ENCODE measurements at regions not wholly inside any gene's neighbourhood (a gene's known extent, or its start where the extent isn't known, plus 50 kb on each side); places are given as distances from the start of the nearest gene placed in this dataset.
"Not testable (repeated sequence)": the region's sequence is repeated elsewhere in the genome, so short reads cannot be mapped to it uniquely, and the experiment has no call there.

GRCh38 chr22:23431337-23432072 is 148.6 kb downstream of the IGLL1 start:
- Histone ChIP-seq H3K9me3 (ENCODE audit: control insufficient read depth in 3 of 3, low read length in 3 of 3) (peaks cover 1 to 6% (median 4%) of the 10 kb centered on the region in 3 donors), H3K4me1 (ENCODE audit: control insufficient read depth in 3 of 3, insufficient read depth in 3 of 3, low read length in 3 of 3) (peaks cover 0 to 15% (median 12%) of the 10 kb centered on the region in 3 donors), H3K9ac (ENCODE audit: low read depth in 1 of 3, low read length in 3 of 3) (peak overlapping the region in 1 of 3 donors; percentile 60), H3K36me3 (ENCODE audit: control insufficient read depth in 3 of 3, insufficient read depth in 3 of 3, low read length in 3 of 3) (no peaks in the 10 kb centered on the region), H3K27me3 (ENCODE audit: control insufficient read depth in 3 of 3, insufficient read depth in 3 of 3, low read length in 3 of 3) (peaks cover 0 to 22% (median 10%) of the 10 kb centered on the region in 3 donors), H3K4me3 (ENCODE audit: low read length in 3 of 3) (no peak overlapping the region), H3K27ac (ENCODE audit: low read depth, low read length) (peak overlapping the region; percentile 43)

- H3K9ac ChIP-seq (ENCODE audit: low read depth in 1 of 3, low read length in 3 of 3); H3K4me3 ChIP-seq (ENCODE audit: low read length in 3 of 3); H3K27ac ChIP-seq (ENCODE audit: low read depth, low read length); H3K27me3 ChIP-seq (ENCODE audit: control insufficient read depth in 3 of 3, insufficient read depth in 3 of 3, low read length in 3 of 3); H3K36me3 ChIP-seq (ENCODE audit: control insufficient read depth in 3 of 3, insufficient read depth in 3 of 3, low read length in 3 of 3); H3K9me3 ChIP-seq (ENCODE audit: control insufficient read depth in 3 of 3, low read length in 3 of 3); H3K4me1 ChIP-seq (ENCODE audit: control insufficient read depth in 3 of 3, insufficient read depth in 3 of 3, low read length in 3 of 3): not testable (repeated sequence)
These were observed 155.5 kb downstream of the IGLL1 start for GRCh38 chr22:23424551-23425068.

GRCh38 chr22:23424031-23424430 is 156.1 kb downstream of the IGLL1 start:
- Histone ChIP-seq H3K4me3 (ENCODE audit: low read length in 3 of 3) (no peak overlapping the region), H3K9me3 (ENCODE audit: control insufficient read depth in 3 of 3, low read length in 3 of 3) (peaks cover 0 to 4% (median 0%) of the 10 kb centered on the region in 3 donors), H3K27ac (ENCODE audit: low read depth, low read length) (no peak overlapping the region), H3K9ac (ENCODE audit: low read depth in 1 of 3, low read length in 3 of 3) (no peak overlapping the region), H3K36me3 (ENCODE audit: control insufficient read depth in 3 of 3, insufficient read depth in 3 of 3, low read length in 3 of 3) (no peaks in the 10 kb centered on the region), H3K4me1 (ENCODE audit: control insufficient read depth in 3 of 3, insufficient read depth in 3 of 3, low read length in 3 of 3) (no peaks in the 10 kb centered on the region), H3K27me3 (ENCODE audit: control insufficient read depth in 3 of 3, insufficient read depth in 3 of 3, low read length in 3 of 3) (peaks cover 0 to 8% (median 0%) of the 10 kb centered on the region in 3 donors)

- not testable (repeated sequence) for H3K9me3 ChIP-seq (ENCODE audit: control insufficient read depth in 3 of 3, low read length in 3 of 3); H3K4me3 ChIP-seq (ENCODE audit: low read length in 3 of 3); H3K36me3 ChIP-seq (ENCODE audit: control insufficient read depth in 3 of 3, insufficient read depth in 3 of 3, low read length in 3 of 3); H3K4me1 ChIP-seq (ENCODE audit: control insufficient read depth in 3 of 3, insufficient read depth in 3 of 3, low read length in 3 of 3); H3K9ac ChIP-seq (ENCODE audit: low read depth in 1 of 3, low read length in 3 of 3); H3K27ac ChIP-seq (ENCODE audit: low read depth, low read length)
- H3K27me3 ChIP-seq (ENCODE audit: control insufficient read depth in 3 of 3, insufficient read depth in 3 of 3, low read length in 3 of 3), result peaks cover 0 to 16% (median 8%) of the 10 kb centered on the region in 3 donors
These were observed 157.8 kb downstream of the IGLL1 start for GRCh38 chr22:23422281-23422680.

- not testable (repeated sequence) for H3K4me3 ChIP-seq (ENCODE audit: low read length in 3 of 3); H3K9me3 ChIP-seq (ENCODE audit: control insufficient read depth in 3 of 3, low read length in 3 of 3)
These were observed 158.8 kb downstream of the IGLL1 start for GRCh38 chr22:23421300-23421699.

GRCh38 chr22:23419931-23420330 is 160.2 kb downstream of the IGLL1 start:
- Histone ChIP-seq H3K9ac (ENCODE audit: low read depth in 1 of 3, low read length in 3 of 3) (no peak overlapping the region), H3K27me3 (ENCODE audit: control insufficient read depth in 3 of 3, insufficient read depth in 3 of 3, low read length in 3 of 3) (peaks cover 6 to 23% (median 16%) of the 10 kb centered on the region in 3 donors), H3K9me3 (ENCODE audit: control insufficient read depth in 3 of 3, low read length in 3 of 3) (no peaks in the 10 kb centered on the region), H3K27ac (ENCODE audit: low read depth, low read length) (no peak overlapping the region), H3K4me1 (ENCODE audit: control insufficient read depth in 3 of 3, insufficient read depth in 3 of 3, low read length in 3 of 3) (no peaks in the 10 kb centered on the region), H3K36me3 (ENCODE audit: control insufficient read depth in 3 of 3, insufficient read depth in 3 of 3, low read length in 3 of 3) (no peaks in the 10 kb centered on the region), H3K4me3 (ENCODE audit: low read length in 3 of 3) (no peak overlapping the region)

More at GRCh38 chr22:23421300-23421699, 158.8 kb downstream of the IGLL1 start:
- not testable (repeated sequence) for H3K27ac ChIP-seq (ENCODE audit: low read depth, low read length); H3K36me3 ChIP-seq (ENCODE audit: control insufficient read depth in 3 of 3, insufficient read depth in 3 of 3, low read length in 3 of 3); H3K9ac ChIP-seq (ENCODE audit: low read depth in 1 of 3, low read length in 3 of 3); H3K4me1 ChIP-seq (ENCODE audit: control insufficient read depth in 3 of 3, insufficient read depth in 3 of 3, low read length in 3 of 3)
- H3K27me3 ChIP-seq (ENCODE audit: control insufficient read depth in 3 of 3, insufficient read depth in 3 of 3, low read length in 3 of 3), result peaks cover 0 to 16% (median 8%) of the 10 kb centered on the region in 3 donors

GRCh38 chr22:23419171-23419570 is 160.9 kb downstream of the IGLL1 start:
- Histone ChIP-seq H3K4me3 (ENCODE audit: low read length in 3 of 3) (no peak overlapping the region), H3K9ac (ENCODE audit: low read depth in 1 of 3, low read length in 3 of 3) (no peak overlapping the region), H3K27ac (ENCODE audit: low read depth, low read length) (no peak overlapping the region), H3K4me1 (ENCODE audit: control insufficient read depth in 3 of 3, insufficient read depth in 3 of 3, low read length in 3 of 3) (no peaks in the 10 kb centered on the region), H3K9me3 (ENCODE audit: control insufficient read depth in 3 of 3, low read length in 3 of 3) (no peaks in the 10 kb centered on the region), H3K36me3 (ENCODE audit: control insufficient read depth in 3 of 3, insufficient read depth in 3 of 3, low read length in 3 of 3) (no peaks in the 10 kb centered on the region), H3K27me3 (ENCODE audit: control insufficient read depth in 3 of 3, insufficient read depth in 3 of 3, low read length in 3 of 3) (peaks cover 6 to 25% (median 20%) of the 10 kb centered on the region in 3 donors)

GRCh38 chr22:23418159-23418788 is 161.8 kb downstream of the IGLL1 start:
- Histone ChIP-seq H3K4me3 (ENCODE audit: low read length in 3 of 3) (no peak overlapping the region), H3K36me3 (ENCODE audit: control insufficient read depth in 3 of 3, insufficient read depth in 3 of 3, low read length in 3 of 3) (no peaks in the 10 kb centered on the region), H3K4me1 (ENCODE audit: control insufficient read depth in 3 of 3, insufficient read depth in 3 of 3, low read length in 3 of 3) (no peaks in the 10 kb centered on the region), H3K9ac (ENCODE audit: low read depth in 1 of 3, low read length in 3 of 3) (no peak overlapping the region), H3K27ac (ENCODE audit: low read depth, low read length) (no peak overlapping the region), H3K27me3 (ENCODE audit: control insufficient read depth in 3 of 3, insufficient read depth in 3 of 3, low read length in 3 of 3) (peaks cover 6 to 22% (median 20%) of the 10 kb centered on the region in 3 donors), H3K9me3 (ENCODE audit: control insufficient read depth in 3 of 3, low read length in 3 of 3) (no peaks in the 10 kb centered on the region)

- not testable (repeated sequence) for H3K27ac ChIP-seq (ENCODE audit: low read depth, low read length); H3K9ac ChIP-seq (ENCODE audit: low read depth in 1 of 3, low read length in 3 of 3); H3K4me1 ChIP-seq (ENCODE audit: control insufficient read depth in 3 of 3, insufficient read depth in 3 of 3, low read length in 3 of 3); H3K4me3 ChIP-seq (ENCODE audit: low read length in 3 of 3); H3K36me3 ChIP-seq (ENCODE audit: control insufficient read depth in 3 of 3, insufficient read depth in 3 of 3, low read length in 3 of 3); H3K9me3 ChIP-seq (ENCODE audit: control insufficient read depth in 3 of 3, low read length in 3 of 3)
- peaks cover 6 to 20% (median 20%) of the 10 kb centered on the region in 3 donors for H3K27me3 ChIP-seq (ENCODE audit: control insufficient read depth in 3 of 3, insufficient read depth in 3 of 3, low read length in 3 of 3)
These were observed 162.8 kb downstream of the IGLL1 start for GRCh38 chr22:23417327-23417726.

GRCh38 chr22:23416169-23416690 is 163.9 kb downstream of the IGLL1 start:
- not testable (repeated sequence) for H3K36me3 ChIP-seq (ENCODE audit: control insufficient read depth in 3 of 3, insufficient read depth in 3 of 3, low read length in 3 of 3); H3K27ac ChIP-seq (ENCODE audit: low read depth, low read length); H3K4me3 ChIP-seq (ENCODE audit: low read length in 3 of 3); H3K9ac ChIP-seq (ENCODE audit: low read depth in 1 of 3, low read length in 3 of 3); H3K9me3 ChIP-seq (ENCODE audit: control insufficient read depth in 3 of 3, low read length in 3 of 3); H3K4me1 ChIP-seq (ENCODE audit: control insufficient read depth in 3 of 3, insufficient read depth in 3 of 3, low read length in 3 of 3)
- peaks cover 6 to 23% (median 20%) of the 10 kb centered on the region in 3 donors for H3K27me3 ChIP-seq (ENCODE audit: control insufficient read depth in 3 of 3, insufficient read depth in 3 of 3, low read length in 3 of 3)
